Tibial nerve (tissue), 3 donors: ENCODE measurements at regions not wholly inside any gene's neighbourhood (a gene's known extent, or its start where the extent isn't known, plus 50 kb on each side); places are given as distances from the start of the nearest gene placed in this dataset.

Source experiments
- POLR2A ChIP-seq, 2 donors: fragments of 450-650 bp; IDR thresholded peaks; one replicate each; pipeline ENCODE4 v1.6.1; 2017; ENCODE audit warnings: antibody characterized with exemption in 2 of 2, mild to moderate bottlenecking in 2 of 2, moderate library complexity in 2 of 2
- TF ChIP-seq, protein P1 (sequence below), 5 experiments: fragments of 200-600 bp in 3 of 5; fragments of 450-650 bp in 2 of 5; sonication (generic) in 3 of 5; IDR thresholded peaks; one replicate each; pipeline ENCODE4 v1.5.1; 2016 to 2019; ENCODE audit warnings: antibody characterized with exemption in 5 of 5, mild to moderate bottlenecking in 3 of 5, moderate library complexity in 2 of 5

DNA sequence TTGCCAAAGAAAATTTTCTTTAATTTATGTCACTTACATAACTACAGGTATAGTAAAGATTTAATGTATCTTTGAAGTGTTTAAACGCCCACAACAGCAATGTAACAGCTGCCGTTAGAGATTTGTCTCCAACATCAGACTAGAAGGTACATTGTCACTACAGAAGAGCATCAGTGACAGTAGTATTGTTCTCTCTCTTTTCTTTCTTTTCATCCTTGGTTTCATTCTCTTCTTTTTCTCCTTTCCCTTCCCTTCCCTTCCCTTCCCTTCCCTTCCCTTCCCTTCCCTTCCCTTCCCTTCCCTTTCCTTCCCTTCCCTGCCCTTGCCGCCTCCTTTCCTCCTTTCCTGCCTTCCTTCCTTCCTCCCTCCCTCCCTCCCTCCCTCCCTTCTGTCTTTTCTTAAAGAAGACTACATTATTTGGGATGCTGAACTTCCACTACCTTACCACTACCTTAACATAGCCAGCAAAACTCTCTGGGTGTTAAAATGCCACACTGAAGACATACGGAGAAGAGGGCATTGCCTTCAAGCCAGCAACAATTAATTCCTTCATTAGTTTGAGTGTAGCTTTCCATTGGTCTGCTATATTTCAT is 663.9 kb downstream of the DOK5 start:
- TF ChIP-seq, protein P1, sequence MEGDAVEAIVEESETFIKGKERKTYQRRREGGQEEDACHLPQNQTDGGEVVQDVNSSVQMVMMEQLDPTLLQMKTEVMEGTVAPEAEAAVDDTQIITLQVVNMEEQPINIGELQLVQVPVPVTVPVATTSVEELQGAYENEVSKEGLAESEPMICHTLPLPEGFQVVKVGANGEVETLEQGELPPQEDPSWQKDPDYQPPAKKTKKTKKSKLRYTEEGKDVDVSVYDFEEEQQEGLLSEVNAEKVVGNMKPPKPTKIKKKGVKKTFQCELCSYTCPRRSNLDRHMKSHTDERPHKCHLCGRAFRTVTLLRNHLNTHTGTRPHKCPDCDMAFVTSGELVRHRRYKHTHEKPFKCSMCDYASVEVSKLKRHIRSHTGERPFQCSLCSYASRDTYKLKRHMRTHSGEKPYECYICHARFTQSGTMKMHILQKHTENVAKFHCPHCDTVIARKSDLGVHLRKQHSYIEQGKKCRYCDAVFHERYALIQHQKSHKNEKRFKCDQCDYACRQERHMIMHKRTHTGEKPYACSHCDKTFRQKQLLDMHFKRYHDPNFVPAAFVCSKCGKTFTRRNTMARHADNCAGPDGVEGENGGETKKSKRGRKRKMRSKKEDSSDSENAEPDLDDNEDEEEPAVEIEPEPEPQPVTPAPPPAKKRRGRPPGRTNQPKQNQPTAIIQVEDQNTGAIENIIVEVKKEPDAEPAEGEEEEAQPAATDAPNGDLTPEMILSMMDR (IDR thresholded peaks at IDR 0.05) = no peak
- no peak for TF ChIP-seq POLR2A (IDR thresholded peaks at IDR 0.05)
